NCI-H524 treated with DMSO at 0.1 percent for 48 hours (cell line): ENCODE measurements at regions not wholly inside any gene's neighbourhood (a gene's known extent, or its start where the extent isn't known, plus 50 kb on each side); places are given as distances from the start of the nearest gene placed in this dataset.

Source experiments
- DNase-seq: peaks from one replicate; lab custom pipeline; 2025; lab: John Stamatoyannopoulos, UW

GRCh38 chr5:152337484-152337883, 67.6 kb downstream of the NMUR2 start:
- no peak for DNase-seq

GRCh38 chr5:152335461-152335860, 69.6 kb downstream of the NMUR2 start:
- no peak for DNase-seq

GRCh38 chr5:152332716-152333460, 72.2 kb downstream of the NMUR2 start:
- DNase-seq = no peak

- DNase-seq = no peak
Observed at GRCh38 chr5:152331718-152332117, 73.4 kb downstream of the NMUR2 start.

GRCh38 chr5:152331006-152331405, 74.1 kb downstream of the NMUR2 start:
- DNase-seq = no peak

GRCh38 chr5:152329761-152330283, 75.3 kb downstream of the NMUR2 start:
- peak; percentile 34 for DNase-seq

GRCh38 chr5:152329207-152329606, 75.9 kb downstream of the NMUR2 start:
- DNase-seq = no peak

GRCh38 chr5:152315942-152316341, 89.1 kb downstream of the NMUR2 start:
- no peak for DNase-seq

GRCh38 chr5:152314196-152314829, 90.8 kb downstream of the NMUR2 start:
- no peak for DNase-seq

- DNase-seq = no peak
Observed at GRCh38 chr5:152309926-152310450, 95.1 kb downstream of the NMUR2 start.

GRCh38 chr5:152306386-152306785, 98.7 kb downstream of the NMUR2 start:
- no peak for DNase-seq

GRCh38 chr5:152305525-152305924, 99.6 kb downstream of the NMUR2 start:
- peak; percentile 86 for DNase-seq

- DNase-seq = no peak
Observed at GRCh38 chr5:152303841-152304240, 101.2 kb downstream of the NMUR2 start.

GRCh38 chr5:152297866-152298265, 107.2 kb downstream of the NMUR2 start:
- DNase-seq = no peak

- DNase-seq = no peak
Observed at GRCh38 chr5:152293189-152293588, 111.9 kb downstream of the NMUR2 start.

GRCh38 chr5:152290181-152290580, 114.9 kb downstream of the NMUR2 start:
- no peak for DNase-seq

GRCh38 chr5:152288917-152289595, 116.0 kb downstream of the NMUR2 start:
- DNase-seq = no peak

- no peak for DNase-seq
Observed at GRCh38 chr5:152288499-152288898, 116.6 kb downstream of the NMUR2 start.

- no peak for DNase-seq
Observed at GRCh38 chr5:152285764-152286163, 119.3 kb downstream of the NMUR2 start.

GRCh38 chr5:152282331-152282730, 122.7 kb downstream of the NMUR2 start:
- no peak for DNase-seq

GRCh38 chr5:152277936-152278335, 127.1 kb downstream of the NMUR2 start:
- no peak for DNase-seq

- DNase-seq = no peak
Observed at GRCh38 chr5:152274224-152274623, 130.9 kb downstream of the NMUR2 start.

GRCh38 chr5:152271420-152271819, 133.7 kb downstream of the NMUR2 start:
- no peak for DNase-seq
